NT2/D1 (cell line): ENCODE measurements at regions not wholly inside any gene's neighbourhood (a gene's known extent, or its start where the extent isn't known, plus 50 kb on each side); places are given as distances from the start of the nearest gene placed in this dataset.

Source experiments
- DNase-seq: peaks from one replicate; pipeline ENCODE4 v3.0.0-alpha.2; 2011; ENCODE audit warnings: low read depth, low spot score
- H3K27me3 ChIP-seq: 2 replicates; pipeline ENCODE4 v1.6.0; 2011; ENCODE audit warnings: mild to moderate bottlenecking; ENCODE audit not compliant: insufficient read length, insufficient read depth
- H3K36me3 ChIP-seq: 2 replicates; pipeline ENCODE4 v1.6.1; 2011; ENCODE audit warnings: mild to moderate bottlenecking, low read length, mixed read lengths; ENCODE audit not compliant: insufficient read depth, insufficient read length
- H3K4me1 ChIP-seq: 2 replicates; pipeline ENCODE4 v1.5.1; 2011; ENCODE audit not compliant: insufficient read depth, insufficient read length
- H3K4me3 ChIP-seq: 2 replicates; pipeline ENCODE4 v1.5.1; 2011; ENCODE audit warnings: low read depth; ENCODE audit not compliant: insufficient read length
- H3K9ac ChIP-seq: 2 replicates; pipeline ENCODE4 v1.6.0; 2011; ENCODE audit warnings: low read depth; ENCODE audit not compliant: insufficient read length
- H3K9me3 ChIP-seq: 2 replicates; pipeline ENCODE4 v1.5.1; 2011; ENCODE audit warnings: mild to moderate bottlenecking, low read length; ENCODE audit not compliant: insufficient read depth
- SUZ12 ChIP-seq: IDR thresholded peaks from 2 replicates; pipeline ENCODE4 v1.6.1; 2011; ENCODE audit not compliant: insufficient read length, insufficient read depth; ENCODE audit errors: extremely low read depth
- YY1 ChIP-seq: IDR thresholded peaks from 2 replicates; pipeline ENCODE4 v1.6.1; 2011; ENCODE audit not compliant: insufficient read length, insufficient read depth
- ZNF274 ChIP-seq: IDR thresholded peaks from 2 replicates; pipeline ENCODE4 v1.6.1; 2011; ENCODE audit warnings: mild to moderate bottlenecking, low read depth, low read length

- Histone ChIP-seq H3K4me3 (no peak overlapping the region), H3K9me3 (no peaks in the 10 kb centered on the region), H3K4me1 (no peaks in the 10 kb centered on the region), H3K9ac (no peak overlapping the region), H3K36me3 (no peaks in the 10 kb centered on the region), H3K27me3 (no peaks in the 10 kb centered on the region)
- no peak for DNase-seq
- TF ChIP-seq SUZ12 (no peak), YY1 (no peak), ZNF274 (no peak)
Measured at GRCh38 chrX:11970578-11971359, 167.5 kb upstream of the FRMPD4 start.

DNA sequence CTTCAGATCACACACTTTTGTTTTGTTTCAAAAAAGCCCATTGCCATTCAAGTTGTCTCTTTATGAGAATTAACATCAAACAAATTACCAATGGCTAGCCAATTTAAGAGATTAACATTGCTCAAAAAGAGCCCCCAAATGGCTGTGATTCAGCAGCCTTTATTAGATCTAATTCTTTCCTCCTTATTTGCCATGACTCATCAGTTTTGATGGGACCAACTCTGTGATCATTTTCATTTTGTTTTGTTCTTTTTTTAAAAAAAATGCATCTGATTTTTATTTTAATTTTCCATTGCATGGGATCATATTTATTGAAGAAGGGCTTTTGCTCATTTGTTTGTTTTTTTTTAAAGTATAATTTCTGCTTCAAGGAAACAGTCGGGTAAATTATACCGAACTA is 161.6 kb upstream of the FRMPD4 start:
- TF ChIP-seq SUZ12 (no peak), YY1 (no peak), ZNF274 (no peak)
- no peaks in the 10 kb centered on the region for H3K36me3 ChIP-seq
- no peaks in the 10 kb centered on the region for H3K27me3 ChIP-seq
- DNase-seq: no peak
- H3K4me3 ChIP-seq: no peak overlapping the region
- H3K4me1 ChIP-seq: no peaks in the 10 kb centered on the region
- H3K9ac ChIP-seq: no peak overlapping the region
- H3K9me3 ChIP-seq: no peaks in the 10 kb centered on the region

- no peaks in the 10 kb centered on the region for H3K36me3 ChIP-seq
- no peak for DNase-seq
- H3K4me3 ChIP-seq: no peak overlapping the region
- H3K9ac ChIP-seq: no peak overlapping the region
- H3K9me3 ChIP-seq: no peaks in the 10 kb centered on the region
- H3K27me3 ChIP-seq: no peaks in the 10 kb centered on the region
- no peaks in the 10 kb centered on the region for H3K4me1 ChIP-seq
- no peak for TF ChIP-seq ZNF274
- TF ChIP-seq SUZ12: no peak
- no peak for TF ChIP-seq YY1
Measured at GRCh38 chrX:11992271-11992670, 146.0 kb upstream of the FRMPD4 start.

- H3K27me3 ChIP-seq: no peaks in the 10 kb centered on the region
- no peak for DNase-seq
- no peaks in the 10 kb centered on the region for H3K9me3 ChIP-seq
- no peaks in the 10 kb centered on the region for H3K36me3 ChIP-seq
- no peak overlapping the region for H3K4me3 ChIP-seq
- no peak for TF ChIP-seq SUZ12
- TF ChIP-seq ZNF274: no peak
- TF ChIP-seq YY1: no peak
- no peaks in the 10 kb centered on the region for H3K4me1 ChIP-seq
- H3K9ac ChIP-seq: no peak overlapping the region
Measured at GRCh38 chrX:11995146-11995545, 143.1 kb upstream of the FRMPD4 start.

DNA sequence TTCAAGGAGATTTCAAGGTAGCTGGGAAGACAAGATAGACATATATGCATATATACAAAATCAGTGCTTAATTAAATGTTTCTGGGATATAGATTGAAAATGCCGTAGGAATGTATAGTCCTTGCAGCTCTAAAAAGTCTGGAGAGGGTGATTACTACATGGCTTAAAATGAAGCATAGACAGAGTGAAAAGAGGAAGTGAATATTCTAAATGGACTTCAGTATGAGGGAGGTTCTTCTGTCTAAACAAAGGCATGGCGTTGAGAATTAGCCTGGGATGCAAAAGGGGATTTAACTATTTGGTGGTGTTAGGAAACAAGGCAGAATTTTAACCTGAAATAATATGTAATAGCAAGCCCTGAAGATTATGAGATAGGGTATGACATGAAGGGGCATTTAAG is 141.5 kb upstream of the FRMPD4 start:
- TF ChIP-seq SUZ12 (no peak), YY1 (no peak), ZNF274 (no peak)
- H3K27me3 ChIP-seq: no peaks in the 10 kb centered on the region

GRCh38 chrX:11998944-11999343 is 139.3 kb upstream of the FRMPD4 start:
- H3K4me1 ChIP-seq: no peaks in the 10 kb centered on the region
- no peaks in the 10 kb centered on the region for H3K27me3 ChIP-seq
- no peak overlapping the region for H3K4me3 ChIP-seq
- DNase-seq: no peak
- TF ChIP-seq ZNF274: no peak
- no peak for TF ChIP-seq YY1
- no peak for TF ChIP-seq SUZ12
- no peak overlapping the region for H3K9ac ChIP-seq
- H3K9me3 ChIP-seq: no peaks in the 10 kb centered on the region
- H3K36me3 ChIP-seq: no peaks in the 10 kb centered on the region

More for the DNA sequence above, 141.5 kb upstream of the FRMPD4 start:
- Histone ChIP-seq H3K9me3 (no peaks in the 10 kb centered on the region), H3K36me3 (no peaks in the 10 kb centered on the region), H3K4me1 (no peaks in the 10 kb centered on the region), H3K4me3 (no peak overlapping the region), H3K9ac (no peak overlapping the region)
- DNase-seq: no peak

GRCh38 chrX:12002876-12003275 is 135.4 kb upstream of the FRMPD4 start:
- no peak overlapping the region for H3K4me3 ChIP-seq
- no peaks in the 10 kb centered on the region for H3K9me3 ChIP-seq
- TF ChIP-seq SUZ12 (no peak), ZNF274 (no peak), YY1 (no peak)
- no peak overlapping the region for H3K9ac ChIP-seq
- no peaks in the 10 kb centered on the region for H3K36me3 ChIP-seq
- DNase-seq: no peak
- H3K4me1 ChIP-seq: no peaks in the 10 kb centered on the region
- no peaks in the 10 kb centered on the region for H3K27me3 ChIP-seq
